ENCODE measurements at regions not wholly inside any gene's neighbourhood (a gene's known extent, or its start where the extent isn't known, plus 50 kb on each side); places are given as distances from the start of the nearest gene placed in this dataset.

- TF ChIP-seq, protein P1, sequence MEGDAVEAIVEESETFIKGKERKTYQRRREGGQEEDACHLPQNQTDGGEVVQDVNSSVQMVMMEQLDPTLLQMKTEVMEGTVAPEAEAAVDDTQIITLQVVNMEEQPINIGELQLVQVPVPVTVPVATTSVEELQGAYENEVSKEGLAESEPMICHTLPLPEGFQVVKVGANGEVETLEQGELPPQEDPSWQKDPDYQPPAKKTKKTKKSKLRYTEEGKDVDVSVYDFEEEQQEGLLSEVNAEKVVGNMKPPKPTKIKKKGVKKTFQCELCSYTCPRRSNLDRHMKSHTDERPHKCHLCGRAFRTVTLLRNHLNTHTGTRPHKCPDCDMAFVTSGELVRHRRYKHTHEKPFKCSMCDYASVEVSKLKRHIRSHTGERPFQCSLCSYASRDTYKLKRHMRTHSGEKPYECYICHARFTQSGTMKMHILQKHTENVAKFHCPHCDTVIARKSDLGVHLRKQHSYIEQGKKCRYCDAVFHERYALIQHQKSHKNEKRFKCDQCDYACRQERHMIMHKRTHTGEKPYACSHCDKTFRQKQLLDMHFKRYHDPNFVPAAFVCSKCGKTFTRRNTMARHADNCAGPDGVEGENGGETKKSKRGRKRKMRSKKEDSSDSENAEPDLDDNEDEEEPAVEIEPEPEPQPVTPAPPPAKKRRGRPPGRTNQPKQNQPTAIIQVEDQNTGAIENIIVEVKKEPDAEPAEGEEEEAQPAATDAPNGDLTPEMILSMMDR (IDR thresholded peaks at IDR 0.05) = no peak
- no peak for TF ChIP-seq GATA2 (CRISPR knock-in tag; IDR thresholded peaks at IDR 0.05)
Observed at GRCh38 chr5:2917093-2917492, 165.6 kb upstream of the IRX2 start.
